ENCODE measurements at regions not wholly inside any gene's neighbourhood (a gene's known extent, or its start where the extent isn't known, plus 50 kb on each side); places are given as distances from the start of the nearest gene placed in this dataset.
"Not testable (repeated sequence)": the region's sequence is repeated elsewhere in the genome, so short reads cannot be mapped to it uniquely, and the experiment has no call there.

GRCh38 chr17:77840513-77841165 lies 117.9 kb upstream of the TNRC6C start:
- peaks cover 2% of the 10 kb centered on the region for H3K27me3 Mint-ChIP-seq
- H3K9me3 Mint-ChIP-seq, result peaks cover 4% of the 10 kb centered on the region
- no peak overlapping the region for H3K4me3 Mint-ChIP-seq
- H3K36me3 Mint-ChIP-seq, result no peaks in the 10 kb centered on the region
- ChIA-PET CTCF (interaction anchor here (1.4 kb wide), 1 partner anchor 56 kb away, joined by 4 read pairs; no protein-coding TSS in a partner anchor), POLR2A (no interaction called here)
- no peak overlapping the region for H3K27ac Mint-ChIP-seq
- H3K4me1 Mint-ChIP-seq (ENCODE audit: low read depth), result peaks cover 56% of the 10 kb centered on the region
- no peak for DNase-seq
- intact Hi-C loops (cut with micrococcal nuclease), result loop anchor here (10.0 kb wide), 1 partner anchor 366 kb away; no protein-coding TSS in a partner anchor

- H3K9me3 Mint-ChIP-seq, result peaks cover 4% of the 10 kb centered on the region
- intact Hi-C loops (cut with micrococcal nuclease), result loop anchor here (2.0 to 10.0 kb wide), 4 partner anchors 57 to 367 kb away; partner anchors contain the start of gene TNRC6C
- CTCF ChIA-PET, result interaction anchor here (0.8 kb wide), 1 partner anchor 172 kb away, joined by 4 read pairs; no protein-coding TSS in a partner anchor
- H3K4me1 Mint-ChIP-seq (ENCODE audit: low read depth), result peaks cover 56% of the 10 kb centered on the region
- no peak overlapping the region for H3K4me3 Mint-ChIP-seq
- no peaks in the 10 kb centered on the region for H3K36me3 Mint-ChIP-seq
- no peak for DNase-seq
- H3K27me3 Mint-ChIP-seq, result peaks cover 2% of the 10 kb centered on the region
- POLR2A ChIA-PET, result interaction anchor here (0.8 to 1.4 kb wide), 2 partner anchors 116 to 197 kb away, joined by 3 to 4 read pairs; no protein-coding TSS in a partner anchor
- H3K27ac Mint-ChIP-seq, result no peak overlapping the region
Measured at GRCh38 chr17:77841742-77842527, 116.6 kb upstream of the TNRC6C start.

- Mint-ChIP-seq H3K27me3 (peaks cover 2% of the 10 kb centered on the region), H3K9me3 (no peaks in the 10 kb centered on the region), H3K4me3 (no peak overlapping the region), H3K27ac (peak overlapping the region; percentile 25), H3K36me3 (no peaks in the 10 kb centered on the region), H3K4me1 (ENCODE audit: low read depth) (peaks cover 50% of the 10 kb centered on the region)
- peak; percentile 51 for DNase-seq
- POLR2A ChIA-PET, result interaction anchor here (0.8 to 1.9 kb wide), 3 partner anchors 115 to 198 kb away, joined by 3 to 10 read pairs (median 4); partner anchors contain the start of gene TNRC6C
- CTCF ChIA-PET, result interaction anchor here (0.8 kb wide), 1 partner anchor 171 kb away, joined by 4 read pairs; no protein-coding TSS in a partner anchor
- intact Hi-C loops (cut with micrococcal nuclease), result loop anchor here (1.0 to 10.0 kb wide), 5 partner anchors 40 to 368 kb away; partner anchors contain the start of gene TNRC6C
Measured at GRCh38 chr17:77842528-77843147, 115.9 kb upstream of the TNRC6C start.

GRCh38 chr17:77843255-77843895 lies 115.1 kb upstream of the TNRC6C start:
- ChIA-PET POLR2A (interaction anchor here (0.6 to 1.9 kb wide), 4 partner anchors 9 to 380 kb away, joined by 3 to 10 read pairs (median 6); partner anchors contain the start of gene TNRC6C), CTCF (interaction anchor here (1.0 to 1.7 kb wide), 4 partner anchors 37 to 169 kb away, joined by 3 to 5 read pairs (median 4); no protein-coding TSS in a partner anchor)
- not testable (repeated sequence) for H3K9me3 Mint-ChIP-seq, H3K36me3 Mint-ChIP-seq, H3K27me3 Mint-ChIP-seq
- intact Hi-C loops (cut with micrococcal nuclease), result loop anchor here (1.0 to 10.0 kb wide), 5 partner anchors 39 to 369 kb away; partner anchors contain the start of gene TNRC6C
- peaks cover 48% of the 10 kb centered on the region for H3K4me1 Mint-ChIP-seq (ENCODE audit: low read depth)
- peak; percentile 87 for DNase-seq
- H3K4me3 Mint-ChIP-seq, result peak overlapping the region; percentile 31
- H3K27ac Mint-ChIP-seq, result peak overlapping the region; percentile 25

GRCh38 chr17:77843896-77844295 lies 114.6 kb upstream of the TNRC6C start:
- Mint-ChIP-seq H3K27me3 (peaks cover 2% of the 10 kb centered on the region), H3K36me3 (no peaks in the 10 kb centered on the region), H3K27ac (peak overlapping the region; percentile 25), H3K4me1 (ENCODE audit: low read depth) (peaks cover 46% of the 10 kb centered on the region), H3K4me3 (peak overlapping the region; percentile 31), H3K9me3 (no peaks in the 10 kb centered on the region)
- ChIA-PET CTCF (interaction anchor here (0.9 to 1.7 kb wide), 5 partner anchors 8 to 169 kb away, joined by 3 to 5 read pairs (median 4); no protein-coding TSS in a partner anchor), POLR2A (interaction anchor here (0.6 to 1.9 kb wide), 4 partner anchors 9 to 380 kb away, joined by 3 to 10 read pairs (median 6); partner anchors contain the start of gene TNRC6C)
- no peak for DNase-seq
- intact Hi-C loops (cut with micrococcal nuclease), result loop anchor here (1.0 to 10.0 kb wide), 5 partner anchors 38 to 369 kb away; partner anchors contain the start of gene TNRC6C

- peaks cover 46% of the 10 kb centered on the region for H3K4me1 Mint-ChIP-seq (ENCODE audit: low read depth)
- CTCF ChIA-PET, result interaction anchor here (0.9 to 1.7 kb wide), 3 partner anchors 9 to 168 kb away, joined by 3 to 5 read pairs (median 4); no protein-coding TSS in a partner anchor
- no peaks in the 10 kb centered on the region for H3K9me3 Mint-ChIP-seq
- intact Hi-C loops (cut with micrococcal nuclease), result loop anchor here (10.0 kb wide), 1 partner anchor 370 kb away; no protein-coding TSS in a partner anchor
- POLR2A ChIA-PET, result interaction anchor here (1.6 to 1.9 kb wide), 2 partner anchors 37 to 113 kb away, joined by 6 to 10 read pairs; partner anchors contain the start of gene TNRC6C
- H3K36me3 Mint-ChIP-seq, result no peaks in the 10 kb centered on the region
- H3K27ac Mint-ChIP-seq, result no peak overlapping the region
- no peaks in the 10 kb centered on the region for H3K27me3 Mint-ChIP-seq
- no peak for DNase-seq
- no peak overlapping the region for H3K4me3 Mint-ChIP-seq
Measured at GRCh38 chr17:77844681-77845080, 113.8 kb upstream of the TNRC6C start.

GRCh38 chr17:77845541-77846225 lies 112.8 kb upstream of the TNRC6C start:
- peaks cover 46% of the 10 kb centered on the region for H3K4me1 Mint-ChIP-seq (ENCODE audit: low read depth)
- H3K27ac Mint-ChIP-seq, result no peak overlapping the region

GRCh38 chr17:77846531-77847085 lies 111.9 kb upstream of the TNRC6C start:
- ChIA-PET CTCF (no interaction called here), POLR2A (no interaction called here)
- no peaks in the 10 kb centered on the region for H3K27me3 Mint-ChIP-seq
- DNase-seq, result no peak
- H3K36me3 Mint-ChIP-seq, result no peaks in the 10 kb centered on the region
- no peak overlapping the region for H3K4me3 Mint-ChIP-seq
- peaks cover 44% of the 10 kb centered on the region for H3K4me1 Mint-ChIP-seq (ENCODE audit: low read depth)
- intact Hi-C loops (cut with micrococcal nuclease), result loop anchor here (10.0 kb wide), 1 partner anchor 372 kb away; no protein-coding TSS in a partner anchor
- no peak overlapping the region for H3K27ac Mint-ChIP-seq
- no peaks in the 10 kb centered on the region for H3K9me3 Mint-ChIP-seq

More at GRCh38 chr17:77845541-77846225, 112.8 kb upstream of the TNRC6C start:
- no peak overlapping the region for H3K4me3 Mint-ChIP-seq
- no peak for DNase-seq
- no peaks in the 10 kb centered on the region for H3K9me3 Mint-ChIP-seq
- intact Hi-C loops (cut with micrococcal nuclease), result loop anchor here (10.0 kb wide), 1 partner anchor 371 kb away; no protein-coding TSS in a partner anchor
- CTCF ChIA-PET, result no interaction called here
- no peaks in the 10 kb centered on the region for H3K36me3 Mint-ChIP-seq
- POLR2A ChIA-PET, result no interaction called here
- H3K27me3 Mint-ChIP-seq, result no peaks in the 10 kb centered on the region

GRCh38 chr17:77847221-77848085 lies 111.0 kb upstream of the TNRC6C start:
- ChIA-PET CTCF (no interaction called here), POLR2A (no interaction called here)
- H3K4me3 Mint-ChIP-seq, result no peak overlapping the region
- no peaks in the 10 kb centered on the region for H3K9me3 Mint-ChIP-seq
- H3K36me3 Mint-ChIP-seq, result no peaks in the 10 kb centered on the region
- H3K27ac Mint-ChIP-seq, result no peak overlapping the region
- H3K4me1 Mint-ChIP-seq (ENCODE audit: low read depth), result peaks cover 36% of the 10 kb centered on the region
- intact Hi-C loops (cut with micrococcal nuclease), result loop anchor here (10.0 kb wide), 1 partner anchor 373 kb away; no protein-coding TSS in a partner anchor
- no peaks in the 10 kb centered on the region for H3K27me3 Mint-ChIP-seq
- no peak for DNase-seq

- Mint-ChIP-seq H3K36me3 (no peaks in the 10 kb centered on the region), H3K27ac (no peak overlapping the region), H3K9me3 (no peaks in the 10 kb centered on the region), H3K27me3 (no peaks in the 10 kb centered on the region), H3K4me3 (no peak overlapping the region), H3K4me1 (ENCODE audit: low read depth) (peaks cover 28% of the 10 kb centered on the region)
- CTCF ChIA-PET, result no interaction called here
- POLR2A ChIA-PET, result no interaction called here
- intact Hi-C loops (cut with micrococcal nuclease), result loop anchor here (10.0 kb wide), 1 partner anchor 373 kb away; no protein-coding TSS in a partner anchor
- no peak for DNase-seq
Measured at GRCh38 chr17:77848257-77848656, 110.2 kb upstream of the TNRC6C start.
